ENCODE measurements at regions not wholly inside any gene's neighbourhood (a gene's known extent, or its start where the extent isn't known, plus 50 kb on each side); places are given as distances from the start of the nearest gene placed in this dataset.

DNA sequence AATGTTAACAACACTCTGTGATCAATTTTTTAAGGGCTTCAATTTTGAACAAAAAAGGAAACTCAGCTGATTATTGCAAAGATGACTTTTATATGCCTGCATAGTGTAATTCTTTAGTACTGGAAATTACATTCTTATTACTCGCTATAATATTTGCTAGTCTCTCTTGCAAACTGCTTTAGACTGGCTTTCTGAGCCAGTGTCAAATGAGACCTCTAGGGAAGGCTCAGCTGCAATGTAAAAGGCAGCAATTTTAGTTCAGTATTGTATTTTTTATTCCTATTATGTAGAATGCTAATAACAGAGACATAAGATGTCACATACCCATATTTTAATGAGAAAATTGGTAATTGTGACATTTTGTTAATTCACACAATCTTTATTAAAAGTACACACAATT, 338.1 kb upstream of the LYPLAL1 start:
- H3K27ac ChIP-seq: no peak overlapping the region
- TF ChIP-seq, protein P1, sequence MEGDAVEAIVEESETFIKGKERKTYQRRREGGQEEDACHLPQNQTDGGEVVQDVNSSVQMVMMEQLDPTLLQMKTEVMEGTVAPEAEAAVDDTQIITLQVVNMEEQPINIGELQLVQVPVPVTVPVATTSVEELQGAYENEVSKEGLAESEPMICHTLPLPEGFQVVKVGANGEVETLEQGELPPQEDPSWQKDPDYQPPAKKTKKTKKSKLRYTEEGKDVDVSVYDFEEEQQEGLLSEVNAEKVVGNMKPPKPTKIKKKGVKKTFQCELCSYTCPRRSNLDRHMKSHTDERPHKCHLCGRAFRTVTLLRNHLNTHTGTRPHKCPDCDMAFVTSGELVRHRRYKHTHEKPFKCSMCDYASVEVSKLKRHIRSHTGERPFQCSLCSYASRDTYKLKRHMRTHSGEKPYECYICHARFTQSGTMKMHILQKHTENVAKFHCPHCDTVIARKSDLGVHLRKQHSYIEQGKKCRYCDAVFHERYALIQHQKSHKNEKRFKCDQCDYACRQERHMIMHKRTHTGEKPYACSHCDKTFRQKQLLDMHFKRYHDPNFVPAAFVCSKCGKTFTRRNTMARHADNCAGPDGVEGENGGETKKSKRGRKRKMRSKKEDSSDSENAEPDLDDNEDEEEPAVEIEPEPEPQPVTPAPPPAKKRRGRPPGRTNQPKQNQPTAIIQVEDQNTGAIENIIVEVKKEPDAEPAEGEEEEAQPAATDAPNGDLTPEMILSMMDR (conservative IDR thresholded peaks at IDR 0.05; ENCODE audit: low read depth, low read length): no peak
- H3K9ac ChIP-seq: no peak overlapping the region
- no peak overlapping the region for H2AFZ ChIP-seq (ENCODE audit: low read depth)
- no peaks in the 10 kb centered on the region for H3K4me1 ChIP-seq (ENCODE audit: low read depth, poor library complexity, severe bottlenecking)
- no peaks in the 10 kb centered on the region for H3K79me2 ChIP-seq (ENCODE audit: insufficient read depth, low read depth)
- no peaks in the 10 kb centered on the region for H3K27me3 ChIP-seq (ENCODE audit: insufficient read depth, low read depth)
- no peak overlapping the region for H3K4me3 ChIP-seq (IDR thresholded peaks at IDR 0.05; ENCODE audit: insufficient read depth, low read depth, low read length)
- no peak overlapping the region for H3K4me2 ChIP-seq
- H4K20me1 ChIP-seq (ENCODE audit: insufficient read depth): no peaks in the 10 kb centered on the region
- no peaks in the 10 kb centered on the region for H3K36me3 ChIP-seq (ENCODE audit: insufficient read depth)

DNA sequence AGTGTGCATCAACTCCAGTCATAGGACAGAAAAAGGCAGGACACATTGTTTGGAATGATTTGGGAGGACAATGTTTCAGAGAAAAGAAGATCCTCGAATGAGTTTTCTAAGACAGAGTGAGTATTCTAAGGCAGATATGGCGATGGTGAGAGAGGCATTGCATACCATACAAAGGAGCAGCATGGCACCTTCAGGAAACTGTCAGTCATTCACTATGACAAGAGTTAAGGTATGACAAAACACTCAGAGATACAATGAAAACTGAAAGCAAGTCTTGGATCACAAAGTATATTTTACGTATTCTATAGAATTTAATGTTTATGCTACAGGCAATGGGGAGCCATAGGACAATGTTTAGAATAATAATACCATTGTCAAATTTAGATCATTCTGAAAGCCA, 337.4 kb upstream of the LYPLAL1 start:
- H3K27ac ChIP-seq: no peak overlapping the region
- no peaks in the 10 kb centered on the region for H3K79me2 ChIP-seq (ENCODE audit: insufficient read depth, low read depth)
- no peak overlapping the region for H3K4me2 ChIP-seq
- TF ChIP-seq, protein P1 (conservative IDR thresholded peaks at IDR 0.05; ENCODE audit: low read depth, low read length): no peak
- no peak overlapping the region for H3K4me3 ChIP-seq (IDR thresholded peaks at IDR 0.05; ENCODE audit: insufficient read depth, low read depth, low read length)
- no peak overlapping the region for H3K9ac ChIP-seq
- H3K36me3 ChIP-seq (ENCODE audit: insufficient read depth): no peaks in the 10 kb centered on the region
- no peaks in the 10 kb centered on the region for H3K27me3 ChIP-seq (ENCODE audit: insufficient read depth, low read depth)
- no peaks in the 10 kb centered on the region for H3K4me1 ChIP-seq (ENCODE audit: low read depth, poor library complexity, severe bottlenecking)
- H4K20me1 ChIP-seq (ENCODE audit: insufficient read depth): no peaks in the 10 kb centered on the region
- no peak overlapping the region for H2AFZ ChIP-seq (ENCODE audit: low read depth)

DNA sequence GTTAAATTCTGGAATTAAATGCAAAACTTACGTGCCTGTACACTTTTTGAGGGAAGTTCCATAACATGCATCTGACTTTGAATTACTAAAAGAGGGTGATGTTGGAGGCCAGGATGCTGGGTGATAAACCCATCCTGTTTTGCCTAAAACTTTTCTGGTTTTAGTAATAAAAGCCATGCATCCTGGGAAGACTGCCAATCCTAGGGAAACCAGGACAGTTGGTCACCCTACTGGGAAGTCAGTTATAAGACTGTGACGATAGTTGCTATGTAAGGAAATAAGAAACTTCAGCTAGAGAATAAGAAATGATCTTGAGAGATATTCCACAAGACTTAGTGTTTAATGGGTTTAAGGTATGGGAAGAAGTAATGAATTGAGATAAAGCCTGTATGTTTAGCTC, 336.6 kb upstream of the LYPLAL1 start:
- no peak overlapping the region for H3K27ac ChIP-seq
- H3K27me3 ChIP-seq (ENCODE audit: insufficient read depth, low read depth): no peaks in the 10 kb centered on the region
- no peaks in the 10 kb centered on the region for H4K20me1 ChIP-seq (ENCODE audit: insufficient read depth)
- no peak overlapping the region for H2AFZ ChIP-seq (ENCODE audit: low read depth)
- no peak overlapping the region for H3K4me3 ChIP-seq (IDR thresholded peaks at IDR 0.05; ENCODE audit: insufficient read depth, low read depth, low read length)
- H3K79me2 ChIP-seq (ENCODE audit: insufficient read depth, low read depth): no peaks in the 10 kb centered on the region
- no peak overlapping the region for H3K4me2 ChIP-seq
- no peak overlapping the region for H3K9ac ChIP-seq
- TF ChIP-seq, protein P1 (conservative IDR thresholded peaks at IDR 0.05; ENCODE audit: low read depth, low read length): no peak
- H3K36me3 ChIP-seq (ENCODE audit: insufficient read depth): no peaks in the 10 kb centered on the region
- H3K4me1 ChIP-seq (ENCODE audit: low read depth, poor library complexity, severe bottlenecking): no peaks in the 10 kb centered on the region

DNA sequence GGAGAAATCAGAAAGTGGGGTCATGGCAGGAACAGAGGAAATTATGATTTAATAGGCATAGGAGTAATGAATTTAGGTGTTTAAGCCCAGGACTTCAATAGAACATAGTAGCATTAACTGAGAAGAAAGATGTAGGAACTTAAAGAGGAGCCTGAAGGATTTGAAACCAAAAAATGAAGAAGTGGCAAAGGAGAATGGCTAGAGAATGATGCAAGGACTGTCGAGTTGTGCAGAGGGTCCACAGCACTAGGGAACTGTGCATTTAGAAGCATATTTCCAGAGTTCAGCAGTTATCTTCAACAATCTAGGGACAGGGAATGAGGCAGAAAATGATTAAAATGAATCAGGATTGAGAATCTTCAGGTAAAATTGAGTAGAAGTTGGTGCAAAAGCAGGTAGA, 328.1 kb upstream of the LYPLAL1 start:
- Histone ChIP-seq H3K4me1 (ENCODE audit: low read depth, poor library complexity, severe bottlenecking) (no peaks in the 10 kb centered on the region), H3K9ac (no peak overlapping the region), H3K79me2 (ENCODE audit: insufficient read depth, low read depth) (no peaks in the 10 kb centered on the region), H3K4me2 (no peak overlapping the region), H3K36me3 (ENCODE audit: insufficient read depth) (no peaks in the 10 kb centered on the region), H3K27me3 (ENCODE audit: insufficient read depth, low read depth) (no peaks in the 10 kb centered on the region), H2AFZ (ENCODE audit: low read depth) (no peak overlapping the region), H3K27ac (no peak overlapping the region), H3K4me3 (IDR thresholded peaks at IDR 0.05; ENCODE audit: insufficient read depth, low read depth, low read length) (no peak overlapping the region), H4K20me1 (ENCODE audit: insufficient read depth) (no peaks in the 10 kb centered on the region)
- TF ChIP-seq, protein P1 (conservative IDR thresholded peaks at IDR 0.05; ENCODE audit: low read depth, low read length): no peak

DNA sequence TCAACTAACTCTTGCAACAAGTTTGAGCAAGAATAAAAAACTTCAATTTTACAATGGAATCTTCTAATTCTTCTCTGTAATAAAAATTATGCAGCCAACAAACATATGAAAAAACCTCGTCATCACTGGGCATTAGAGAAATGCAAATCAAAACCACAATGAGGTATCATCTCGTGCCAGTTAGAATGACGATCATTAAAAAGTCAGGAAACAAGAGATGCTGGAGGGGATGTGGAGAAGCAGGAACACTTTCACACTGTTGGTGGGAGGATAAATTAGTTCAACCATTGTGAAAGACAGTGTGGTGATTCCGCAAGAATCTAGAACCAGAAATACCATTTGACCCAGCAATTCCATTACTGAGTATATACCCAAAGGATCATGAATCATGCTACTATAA, 327.5 kb upstream of the LYPLAL1 start:
- no peaks in the 10 kb centered on the region for H3K36me3 ChIP-seq (ENCODE audit: insufficient read depth)
- no peak overlapping the region for H3K9ac ChIP-seq
- H3K27me3 ChIP-seq (ENCODE audit: insufficient read depth, low read depth): no peaks in the 10 kb centered on the region
- no peak overlapping the region for H3K4me2 ChIP-seq
- TF ChIP-seq, protein P1 (conservative IDR thresholded peaks at IDR 0.05; ENCODE audit: low read depth, low read length): no peak
- H4K20me1 ChIP-seq (ENCODE audit: insufficient read depth): no peaks in the 10 kb centered on the region
- H3K79me2 ChIP-seq (ENCODE audit: insufficient read depth, low read depth): no peaks in the 10 kb centered on the region
- no peak overlapping the region for H3K27ac ChIP-seq
- no peak overlapping the region for H2AFZ ChIP-seq (ENCODE audit: low read depth)
- H3K4me3 ChIP-seq (IDR thresholded peaks at IDR 0.05; ENCODE audit: insufficient read depth, low read depth, low read length): no peak overlapping the region
- no peaks in the 10 kb centered on the region for H3K4me1 ChIP-seq (ENCODE audit: low read depth, poor library complexity, severe bottlenecking)

All from KMS-11 (cell line).